Sigmoid colon (tissue), 4 donors: ENCODE measurements at regions not wholly inside any gene's neighbourhood (a gene's known extent, or its start where the extent isn't known, plus 50 kb on each side); places are given as distances from the start of the nearest gene placed in this dataset.

Experiments
- EP300 ChIP-seq, 4 donors: sonication (generic); formaldehyde crosslinking; IDR thresholded peaks; one replicate each; pipeline ENCODE4 v1.6.1; 2017; ENCODE audit warnings: antibody characterized with exemption in 4 of 4
- POLR2A ChIP-seq, 2 donors: fragments of 450-650 bp; IDR thresholded peaks; one replicate each; pipeline ENCODE4 v1.6.1; 2016; ENCODE audit warnings: antibody characterized with exemption in 2 of 2, mild to moderate bottlenecking in 2 of 2, moderate library complexity in 2 of 2
- POLR2AphosphoS5 ChIP-seq, 4 donors: sonication (generic); formaldehyde crosslinking; IDR thresholded peaks; one replicate each; pipeline ENCODE4 v1.6.1; 2017; ENCODE audit warnings: antibody characterized with exemption in 4 of 4
- TF ChIP-seq, protein P1 (sequence below), 4 experiments: fragments of 450-650 bp in 3 of 4; fragments of 200-600 bp in 1 of 4; IDR thresholded peaks; one replicate each; pipeline ENCODE4 v1.5.1; 2016 to 2019; ENCODE audit warnings: antibody characterized with exemption in 4 of 4, mild to moderate bottlenecking in 3 of 4, moderate library complexity in 2 of 4

- TF ChIP-seq, protein P1, sequence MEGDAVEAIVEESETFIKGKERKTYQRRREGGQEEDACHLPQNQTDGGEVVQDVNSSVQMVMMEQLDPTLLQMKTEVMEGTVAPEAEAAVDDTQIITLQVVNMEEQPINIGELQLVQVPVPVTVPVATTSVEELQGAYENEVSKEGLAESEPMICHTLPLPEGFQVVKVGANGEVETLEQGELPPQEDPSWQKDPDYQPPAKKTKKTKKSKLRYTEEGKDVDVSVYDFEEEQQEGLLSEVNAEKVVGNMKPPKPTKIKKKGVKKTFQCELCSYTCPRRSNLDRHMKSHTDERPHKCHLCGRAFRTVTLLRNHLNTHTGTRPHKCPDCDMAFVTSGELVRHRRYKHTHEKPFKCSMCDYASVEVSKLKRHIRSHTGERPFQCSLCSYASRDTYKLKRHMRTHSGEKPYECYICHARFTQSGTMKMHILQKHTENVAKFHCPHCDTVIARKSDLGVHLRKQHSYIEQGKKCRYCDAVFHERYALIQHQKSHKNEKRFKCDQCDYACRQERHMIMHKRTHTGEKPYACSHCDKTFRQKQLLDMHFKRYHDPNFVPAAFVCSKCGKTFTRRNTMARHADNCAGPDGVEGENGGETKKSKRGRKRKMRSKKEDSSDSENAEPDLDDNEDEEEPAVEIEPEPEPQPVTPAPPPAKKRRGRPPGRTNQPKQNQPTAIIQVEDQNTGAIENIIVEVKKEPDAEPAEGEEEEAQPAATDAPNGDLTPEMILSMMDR (IDR thresholded peaks at IDR 0.05), result no peak
- no peak for TF ChIP-seq POLR2AphosphoS5 (IDR thresholded peaks at IDR 0.05)
- no peak for TF ChIP-seq EP300 (IDR thresholded peaks at IDR 0.05)
- no peak for TF ChIP-seq POLR2A (IDR thresholded peaks at IDR 0.05)
Measured at GRCh38 chr2:152284398-152284797, 50.6 kb upstream of the FMNL2 start.
